Effector CD8-positive, alpha-beta T cell (primary cell): ENCODE measurements at regions not wholly inside any gene's neighbourhood (a gene's known extent, or its start where the extent isn't known, plus 50 kb on each side); places are given as distances from the start of the nearest gene placed in this dataset.

Source experiments
- DNase-seq: peaks from one replicate; lab custom pipeline; 2025; lab: John Stamatoyannopoulos, UW

DNA sequence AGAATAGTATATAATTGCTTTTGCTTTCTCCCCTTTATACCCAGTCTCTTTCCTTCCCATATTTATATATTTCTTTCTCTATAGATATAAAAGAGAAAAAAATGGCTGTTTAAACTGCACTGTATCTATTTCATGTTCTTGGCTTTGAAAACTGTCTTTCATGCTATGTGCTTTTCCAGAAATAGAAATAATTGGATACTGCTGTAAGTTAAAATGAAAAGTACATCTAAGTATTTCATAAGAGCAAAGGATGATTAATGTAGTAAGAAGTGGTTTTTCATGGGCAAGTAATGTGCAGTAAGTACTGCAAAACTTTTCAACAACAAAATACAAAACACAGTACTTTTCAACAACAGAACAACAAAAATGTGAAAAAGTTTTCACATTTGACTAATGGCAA, 237.9 kb downstream of the SNCA start:
- DNase-seq, result no peak

DNA sequence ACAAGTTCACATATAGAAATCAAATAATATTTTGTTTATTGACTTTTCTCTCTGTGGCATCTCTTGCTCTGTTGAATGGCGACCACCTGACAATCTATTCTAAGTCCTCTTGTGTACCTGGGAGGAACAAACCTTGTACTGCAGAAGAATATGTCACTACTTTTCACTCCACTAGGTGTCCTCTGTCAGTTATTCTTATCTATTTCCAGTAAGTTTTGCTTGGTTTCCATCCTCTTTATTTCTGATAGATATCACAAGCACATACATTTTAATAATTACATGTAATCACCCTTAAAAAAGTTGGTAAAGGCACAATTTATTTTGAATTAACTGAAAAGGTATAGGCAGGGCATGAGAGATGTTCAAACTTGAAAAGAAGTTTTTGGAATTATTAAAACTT, 238.4 kb downstream of the SNCA start:
- no peak for DNase-seq

DNA sequence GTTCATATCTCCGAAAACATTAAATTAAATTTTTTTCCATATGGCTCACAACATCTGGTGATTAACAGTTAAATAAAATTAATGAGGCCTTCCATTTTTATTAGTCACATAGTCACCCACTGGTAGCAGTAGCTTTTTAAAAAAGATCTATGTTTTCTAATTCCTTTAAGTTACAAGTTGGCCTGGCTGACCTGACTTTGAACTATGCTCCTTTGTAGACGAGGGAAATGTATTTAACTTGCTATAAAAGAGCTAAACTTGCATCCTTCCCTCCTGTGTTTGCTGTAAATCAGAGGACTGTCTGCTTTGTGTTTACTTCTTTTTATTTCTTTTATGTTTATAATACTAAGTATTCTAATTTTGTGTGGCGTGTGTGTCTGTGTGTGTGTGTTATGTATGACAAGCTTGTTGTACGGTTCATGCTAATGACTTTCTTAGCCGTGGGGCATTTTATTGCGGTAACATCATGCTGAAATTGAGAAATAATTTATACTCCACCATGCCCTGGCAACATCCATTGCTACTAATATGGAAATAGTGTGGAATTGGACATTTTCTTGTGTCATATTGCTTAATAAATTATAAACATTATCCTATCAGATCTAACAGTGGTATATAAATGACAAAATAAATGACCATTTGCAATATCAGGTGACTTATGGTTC, 241.7 kb downstream of the SNCA start:
- DNase-seq, result no peak

DNA sequence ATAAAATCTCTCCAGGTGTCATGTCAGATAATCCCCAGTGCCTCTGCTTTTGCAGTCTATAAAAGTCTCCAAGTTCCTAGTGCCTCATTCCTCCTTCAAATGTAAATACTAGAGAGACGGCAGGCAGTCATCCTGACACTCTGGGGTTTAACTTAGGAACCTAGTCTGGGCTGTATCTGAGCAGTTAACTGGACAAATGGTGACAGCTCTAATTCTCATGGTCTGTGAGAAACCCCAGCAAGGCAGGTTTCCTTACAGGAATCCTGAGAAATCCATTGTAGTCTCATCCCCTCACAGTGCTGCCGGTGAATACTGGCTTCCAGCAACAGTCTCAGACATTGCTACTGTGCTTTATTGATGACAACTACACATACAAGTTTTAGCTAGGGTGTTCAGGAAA, 246.8 kb downstream of the SNCA start:
- DNase-seq, result no peak

DNA sequence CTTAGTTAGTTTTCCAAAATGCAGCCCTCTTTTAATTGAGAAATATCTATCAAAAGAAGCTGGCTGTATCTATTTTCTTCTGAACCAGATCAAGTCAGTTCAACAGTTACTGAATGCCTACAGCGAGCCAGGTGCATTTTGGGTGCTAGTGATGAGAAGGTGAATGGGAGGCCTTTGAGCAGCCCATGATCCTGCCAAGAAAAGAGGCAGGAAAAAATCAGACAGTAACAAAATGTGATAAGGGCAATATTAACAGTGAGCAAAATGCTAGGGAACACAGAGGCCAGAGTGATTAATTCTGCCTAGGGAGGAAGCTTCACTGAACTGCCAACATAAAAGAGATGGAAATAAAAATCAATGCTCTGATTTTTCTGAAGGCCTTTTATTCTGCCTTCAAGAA, 248.5 kb downstream of the SNCA start:
- DNase-seq, result no peak

DNA sequence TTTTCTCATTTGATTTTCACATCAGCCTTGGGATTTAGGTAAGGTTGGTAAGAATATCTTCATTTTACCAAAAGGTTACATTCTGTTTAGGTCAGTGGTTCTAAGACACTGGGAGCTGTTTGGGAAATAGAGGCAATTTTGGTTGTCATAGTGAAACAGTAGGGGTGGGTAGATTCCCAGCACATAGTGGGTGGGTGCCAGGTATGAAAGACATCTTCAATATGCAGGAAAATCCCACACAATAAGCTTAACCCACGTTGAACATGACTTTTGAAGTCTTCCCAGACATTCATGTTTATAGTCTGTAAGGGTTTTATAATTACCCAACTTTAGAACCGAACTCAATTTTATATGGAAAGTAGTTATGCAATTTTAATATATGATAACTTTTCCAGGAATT, 249.6 kb downstream of the SNCA start:
- no peak for DNase-seq

DNA sequence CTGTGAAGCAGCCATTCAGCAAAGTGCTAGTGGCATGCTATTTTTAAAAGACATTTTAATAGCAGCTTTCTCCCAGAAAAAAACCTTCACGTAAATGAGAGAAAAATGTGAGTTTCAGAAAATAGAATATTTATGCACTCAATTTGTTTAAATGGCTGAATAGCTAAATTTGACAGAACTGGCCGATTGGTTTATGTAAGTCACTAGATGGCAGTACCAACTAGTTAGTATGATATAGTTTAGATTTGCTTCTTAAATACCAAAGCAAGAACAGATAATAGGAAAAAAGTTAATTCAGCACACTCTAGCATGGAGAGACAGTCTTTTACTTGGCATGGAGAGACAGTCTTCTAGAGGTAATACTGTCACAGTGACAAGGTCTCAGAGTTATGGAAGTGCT, 250.1 kb downstream of the SNCA start:
- DNase-seq, result no peak

DNA sequence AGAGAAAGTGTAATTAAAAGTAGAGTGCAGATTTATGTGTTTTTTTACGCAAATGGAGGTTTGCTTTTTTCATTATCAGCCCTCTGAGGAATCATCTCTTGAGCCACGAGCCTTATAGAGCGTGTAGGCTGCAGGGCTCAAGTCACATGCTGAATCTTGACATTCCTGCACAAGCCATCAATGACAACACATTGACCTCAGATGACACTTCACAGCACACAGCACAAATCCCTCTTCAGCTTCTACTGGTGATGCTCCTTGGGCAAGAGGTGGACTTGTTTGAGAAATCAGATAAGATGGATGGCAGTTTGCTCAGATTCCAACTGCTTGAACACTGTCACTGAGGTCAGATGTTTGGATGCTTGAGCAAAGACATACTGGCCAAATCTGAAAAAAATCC, 250.6 kb downstream of the SNCA start:
- no peak for DNase-seq

DNA sequence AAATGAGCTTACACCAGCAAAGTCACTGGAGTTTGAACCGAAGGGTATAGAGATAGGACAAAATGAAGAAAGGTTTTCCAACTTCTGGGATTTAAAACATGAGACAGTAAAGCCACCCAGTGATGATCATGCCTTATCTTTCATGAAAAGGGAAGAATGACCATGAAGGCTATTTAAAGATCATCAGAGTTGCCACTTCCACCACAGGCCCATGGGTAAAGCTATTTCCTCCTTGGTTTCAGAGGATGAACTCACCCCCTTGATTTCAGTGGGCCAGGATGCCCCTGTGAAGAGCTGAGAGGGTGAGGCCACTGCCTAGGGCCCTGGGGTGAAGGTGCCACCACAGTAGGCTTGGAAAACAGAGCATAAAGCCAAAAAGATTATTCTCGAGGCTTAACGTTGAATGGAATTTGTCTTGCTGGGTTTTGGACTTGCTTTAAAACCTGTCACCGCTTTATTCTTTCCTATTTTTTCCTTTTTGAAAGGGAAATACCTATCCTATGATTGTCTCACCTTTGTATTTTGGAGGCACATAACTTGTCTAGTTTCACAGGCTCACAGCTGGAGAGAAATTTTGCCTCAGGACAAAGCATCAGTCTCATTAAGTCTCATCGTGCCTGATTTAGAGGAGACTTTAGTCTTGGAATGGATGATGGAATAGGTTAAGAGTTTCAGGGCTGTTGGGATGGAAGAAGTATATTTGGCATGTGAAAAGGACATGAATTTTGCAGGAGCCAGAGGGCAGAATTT, 254.0 kb downstream of the SNCA start:
- DNase-seq, result no peak

DNA sequence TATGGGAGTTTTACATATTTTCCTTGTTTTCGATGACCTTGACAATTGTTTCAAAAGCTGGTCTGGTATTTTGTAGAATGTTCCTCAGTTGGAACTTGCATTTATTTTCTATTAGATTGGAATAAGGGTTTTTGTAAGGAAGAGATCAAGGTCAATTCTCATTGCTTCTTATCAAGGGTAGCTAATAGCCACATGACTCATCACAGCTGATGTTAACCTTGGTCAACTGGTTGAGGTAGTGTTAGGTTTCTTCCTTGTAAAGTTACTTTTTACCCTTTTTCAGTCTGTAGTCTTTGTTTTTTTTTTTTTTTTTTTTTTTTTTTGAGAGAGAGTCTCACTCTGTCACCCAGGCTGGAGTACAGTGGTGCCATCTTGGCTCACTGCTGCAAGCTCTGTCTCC, 257.2 kb downstream of the SNCA start:
- no peak for DNase-seq

DNA sequence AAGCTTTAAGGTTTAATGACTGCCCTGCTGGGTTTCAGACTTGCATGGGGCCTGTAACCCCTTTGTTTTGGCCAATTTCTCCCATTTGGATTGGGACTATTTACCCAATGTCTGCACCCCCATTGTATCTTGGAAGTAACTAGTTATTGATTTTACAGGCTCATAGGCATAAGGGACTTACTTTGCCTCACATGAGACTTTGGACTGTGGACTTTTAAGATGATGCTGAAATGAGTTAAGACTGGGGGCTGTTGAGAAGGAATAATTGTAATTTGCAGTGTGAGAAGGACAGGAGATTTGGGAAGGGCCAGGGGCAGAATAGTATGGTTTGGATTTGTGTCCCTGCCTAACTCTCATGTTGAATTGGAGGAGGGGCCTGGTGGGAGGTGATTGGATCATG, 260.7 kb downstream of the SNCA start:
- DNase-seq, result no peak

DNA sequence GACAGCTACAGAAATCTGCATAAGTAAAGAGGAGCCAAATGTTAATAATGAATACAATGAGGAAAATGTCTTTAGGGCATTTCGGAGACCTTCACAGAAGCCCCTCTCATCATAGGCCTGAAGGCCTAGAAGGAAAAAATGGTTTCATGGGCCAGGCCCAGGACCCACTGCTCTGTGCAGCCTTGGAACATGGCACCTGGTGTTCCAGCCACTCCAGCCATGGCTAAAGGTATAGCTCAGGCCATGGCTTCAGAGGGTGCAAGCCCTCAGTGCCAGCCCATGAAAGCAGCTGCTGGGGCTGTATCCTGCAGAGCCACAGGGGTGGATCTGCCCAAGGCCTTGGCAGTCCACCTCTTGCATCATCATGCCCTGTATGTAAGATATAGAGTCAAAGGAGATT, 261.1 kb downstream of the SNCA start:
- no peak for DNase-seq

DNA sequence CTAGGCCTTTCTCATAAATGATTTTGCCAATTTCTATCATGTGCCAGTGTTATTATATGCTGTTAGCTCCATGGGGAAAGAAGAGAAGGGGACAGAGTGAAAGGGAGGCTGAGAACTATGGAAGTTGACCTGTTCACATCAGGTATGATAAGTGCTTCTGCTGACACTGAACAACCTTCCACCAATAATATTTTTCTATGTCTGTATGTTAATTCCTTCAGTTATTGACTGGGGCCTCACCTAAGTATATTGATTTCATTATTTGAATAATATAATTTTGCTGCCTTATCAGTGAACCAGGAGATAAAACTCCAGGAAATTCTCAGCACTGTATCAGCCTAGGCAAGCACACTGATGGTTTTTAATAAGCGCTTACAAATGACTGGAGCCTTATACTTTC, 262.8 kb downstream of the SNCA start:
- DNase-seq, result no peak

DNA sequence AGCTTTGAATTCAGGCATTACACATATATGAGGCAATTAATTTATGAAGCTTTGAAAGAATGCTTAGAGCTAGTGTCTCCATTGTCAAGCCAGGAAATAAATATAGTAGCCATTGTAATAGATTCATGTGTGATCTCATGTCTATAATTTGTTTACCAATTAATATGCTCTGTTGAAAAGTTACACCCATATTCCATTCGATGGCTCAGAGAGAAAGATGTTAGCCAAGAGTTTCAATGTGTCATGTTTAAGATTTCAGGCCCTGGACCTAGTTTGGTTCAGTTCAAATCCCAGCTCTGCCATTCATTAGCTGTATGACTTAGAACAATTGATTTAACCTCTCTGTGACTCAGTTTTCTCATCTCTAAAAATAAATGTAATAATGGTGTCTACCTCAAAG, 263.3 kb downstream of the SNCA start:
- no peak for DNase-seq

DNA sequence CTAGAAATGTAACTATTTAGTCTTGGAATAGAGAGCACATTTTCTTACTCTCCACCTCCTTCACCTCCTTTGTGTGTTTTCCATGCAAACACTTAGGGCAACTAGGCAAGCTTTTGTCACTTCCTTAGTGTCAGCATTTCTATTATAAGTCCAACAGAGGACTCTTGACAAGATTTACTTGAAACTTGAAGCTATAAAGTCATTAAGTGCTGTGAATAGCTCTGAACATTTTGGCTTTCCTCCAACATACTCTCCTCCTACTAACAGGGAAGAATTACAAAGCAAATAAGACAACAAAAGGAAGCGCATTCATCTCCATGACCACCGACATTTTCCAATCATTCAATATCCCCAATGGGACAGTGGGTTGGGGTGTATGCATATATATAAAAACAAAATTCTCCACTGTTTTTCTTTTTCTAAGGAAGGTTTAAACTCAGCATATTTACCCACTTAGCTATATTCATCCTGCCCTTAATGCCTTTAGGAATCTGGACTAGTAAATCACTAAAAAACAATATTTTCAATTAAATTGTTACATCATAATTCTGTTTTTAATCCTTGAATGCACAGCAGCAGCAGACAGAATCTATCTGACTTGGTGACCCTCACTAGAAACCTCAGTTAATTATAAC, 264.6 kb downstream of the SNCA start:
- DNase-seq, result no peak

DNA sequence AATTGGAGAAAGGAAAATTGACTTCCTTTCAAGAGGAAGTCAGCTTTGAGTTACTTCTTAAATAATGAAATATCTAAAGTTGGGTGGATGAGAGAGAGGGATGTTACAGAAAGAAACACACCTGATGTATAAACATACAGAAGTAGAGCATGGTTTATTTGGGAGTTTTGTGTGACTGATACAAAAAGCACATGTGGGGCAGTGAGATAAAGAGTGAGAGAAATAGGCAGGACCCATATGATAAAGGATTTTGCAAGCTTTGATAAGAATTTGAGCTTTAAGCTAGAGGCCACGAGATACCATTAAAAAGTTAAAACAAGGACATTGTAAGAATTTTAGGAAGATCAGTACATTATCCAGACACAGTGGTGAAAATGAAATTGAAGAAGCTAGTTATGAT, 263.3 kb upstream of the GPRIN3 start:
- DNase-seq, result no peak

DNA sequence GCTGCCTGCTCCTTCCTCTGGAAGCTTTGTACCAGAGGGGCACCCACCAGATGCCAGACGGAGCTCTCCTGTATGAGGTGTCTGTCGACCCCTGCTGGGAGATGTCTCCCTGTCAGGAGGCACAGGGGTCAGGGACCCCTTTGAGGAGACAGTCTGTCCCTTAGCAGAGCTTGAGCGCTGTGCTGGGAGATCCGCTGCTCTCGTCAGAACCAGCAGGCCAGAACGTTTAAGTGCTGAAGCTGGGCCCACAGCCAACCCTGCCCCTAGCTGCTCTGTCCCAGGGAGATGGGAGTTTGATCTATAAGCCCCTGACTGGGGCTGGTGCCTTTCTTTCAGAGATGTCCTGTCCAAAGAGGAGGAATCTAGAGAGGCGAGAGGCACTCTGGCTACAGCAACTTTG, 260.3 kb upstream of the GPRIN3 start:
- no peak for DNase-seq

DNA sequence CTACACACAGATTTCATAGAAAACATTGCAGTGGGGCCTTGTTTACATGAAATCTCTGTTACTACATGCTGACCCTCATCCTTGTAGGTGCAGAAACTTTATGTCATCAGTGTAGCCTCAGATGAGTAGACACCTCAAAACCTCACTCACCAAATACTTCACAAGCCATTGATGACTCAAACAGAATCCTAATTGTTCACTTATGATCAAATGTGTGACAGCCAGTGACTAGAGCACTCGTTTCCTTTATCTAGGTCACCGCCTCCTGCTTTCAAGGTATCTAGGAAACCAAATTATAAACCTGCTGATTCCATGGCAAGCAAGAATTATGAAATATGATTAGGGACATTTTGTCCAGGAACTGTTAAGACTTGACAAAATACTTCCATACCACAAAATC, 255.8 kb upstream of the GPRIN3 start:
- no peak for DNase-seq

DNA sequence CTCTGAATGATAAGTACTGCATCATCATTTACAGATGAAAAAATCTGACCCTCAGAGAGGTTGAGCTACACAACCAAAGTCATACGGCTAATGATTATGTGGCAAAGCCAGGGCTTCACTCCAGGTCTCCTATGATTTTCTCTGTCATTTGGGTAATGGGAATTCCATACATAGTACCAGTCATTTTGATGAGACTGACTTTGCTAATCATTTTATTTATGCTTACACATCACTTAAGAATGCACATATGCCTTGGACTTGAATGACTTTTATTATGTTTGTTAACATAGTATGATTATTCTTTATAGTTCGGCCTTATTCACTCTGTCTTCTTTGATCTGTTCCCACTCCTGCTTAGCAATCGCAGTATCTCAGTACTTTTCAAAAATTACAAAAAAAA, 255.1 kb upstream of the GPRIN3 start:
- DNase-seq, result no peak

DNA sequence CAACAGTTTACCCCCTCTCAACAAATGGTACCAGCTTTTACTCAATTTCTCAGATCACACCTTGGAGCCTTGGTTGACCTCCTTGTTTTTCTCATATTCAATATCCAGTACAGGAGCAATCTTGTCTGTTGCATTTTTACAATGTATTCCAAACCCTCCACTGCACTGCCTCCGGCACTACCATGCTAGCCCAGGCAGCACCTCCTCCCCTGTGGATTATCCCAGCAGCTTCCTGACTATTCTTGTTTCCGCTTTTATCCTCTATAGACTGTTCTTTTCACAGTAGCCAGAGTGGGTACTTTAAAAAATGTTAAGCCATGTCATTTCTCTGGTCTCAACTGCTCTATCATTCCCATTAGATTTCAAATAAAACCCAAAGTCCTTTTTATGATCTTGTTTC, 253.4 kb upstream of the GPRIN3 start:
- DNase-seq, result no peak

DNA sequence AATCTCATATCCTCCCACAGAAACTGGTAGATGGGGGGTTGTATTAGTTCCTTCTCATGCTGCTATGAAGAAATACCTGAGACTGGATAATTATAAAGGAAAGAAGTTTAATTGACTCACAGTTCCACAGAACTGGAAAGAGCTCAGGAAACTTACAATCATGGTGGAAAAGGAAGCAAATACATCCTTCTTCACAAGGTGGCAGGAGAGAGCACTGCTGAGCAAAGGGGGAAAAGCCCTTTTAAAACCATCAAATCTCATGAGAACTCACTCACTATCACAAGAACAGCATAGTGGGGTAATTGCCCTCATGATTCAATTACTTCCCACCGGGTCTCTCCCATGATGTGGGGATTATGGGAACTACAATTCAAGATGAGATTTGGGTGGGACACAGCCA, 250.5 kb upstream of the GPRIN3 start:
- DNase-seq, result no peak

DNA sequence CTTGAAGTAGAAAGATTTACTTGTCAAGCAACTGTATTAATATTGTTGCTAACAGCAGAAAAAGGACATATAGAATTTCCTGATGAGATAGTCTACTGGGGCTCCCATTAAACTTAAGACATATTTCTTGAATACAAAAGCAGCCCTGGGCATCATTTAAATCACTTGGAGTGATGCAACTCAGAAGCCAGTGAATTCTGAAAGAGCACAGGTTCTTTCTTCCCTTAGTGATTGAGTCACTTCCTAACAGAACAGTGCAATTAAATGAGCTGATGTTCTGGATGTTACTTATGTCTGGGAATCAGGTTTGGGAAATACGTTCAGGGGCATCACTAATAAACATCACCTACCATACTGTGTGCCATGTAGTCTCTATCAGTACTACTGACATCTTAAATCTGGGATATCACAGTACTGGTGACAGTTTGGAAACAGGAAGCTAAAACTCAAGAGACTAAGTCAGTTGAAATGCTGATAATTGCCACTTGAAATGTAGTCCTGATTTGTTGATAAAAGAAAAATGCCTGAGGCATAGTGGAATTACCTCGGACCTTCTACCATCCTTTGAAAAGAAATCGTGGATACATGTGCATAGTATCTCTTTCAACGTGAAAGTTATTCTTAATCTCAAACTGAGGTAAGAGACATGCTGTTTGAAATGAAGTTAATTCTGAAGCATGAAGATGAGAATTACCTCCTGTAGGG, 249.2 kb upstream of the GPRIN3 start:
- no peak for DNase-seq

DNA sequence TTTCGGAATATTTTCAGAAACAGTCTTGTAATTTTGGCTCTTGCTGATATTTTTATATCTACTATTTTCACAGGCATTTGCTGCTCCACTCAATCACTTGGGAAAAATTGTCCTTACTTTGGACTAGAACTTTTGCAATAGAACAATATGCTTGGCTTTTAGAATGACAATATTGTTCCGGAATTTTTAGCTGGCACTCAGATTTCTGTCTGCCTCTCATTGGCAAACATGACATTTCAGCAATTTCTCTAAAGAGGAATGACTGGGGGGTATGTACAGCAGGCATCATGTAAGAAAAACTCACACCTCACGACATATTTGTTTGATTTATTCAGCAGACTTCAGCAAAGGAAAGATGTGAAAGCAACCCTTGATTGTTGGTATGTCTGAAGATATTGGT, 243.6 kb upstream of the GPRIN3 start:
- no peak for DNase-seq
